ENCODE measurements at regions not wholly inside any gene's neighbourhood (a gene's known extent, or its start where the extent isn't known, plus 50 kb on each side); places are given as distances from the start of the nearest gene placed in this dataset.

DNA sequence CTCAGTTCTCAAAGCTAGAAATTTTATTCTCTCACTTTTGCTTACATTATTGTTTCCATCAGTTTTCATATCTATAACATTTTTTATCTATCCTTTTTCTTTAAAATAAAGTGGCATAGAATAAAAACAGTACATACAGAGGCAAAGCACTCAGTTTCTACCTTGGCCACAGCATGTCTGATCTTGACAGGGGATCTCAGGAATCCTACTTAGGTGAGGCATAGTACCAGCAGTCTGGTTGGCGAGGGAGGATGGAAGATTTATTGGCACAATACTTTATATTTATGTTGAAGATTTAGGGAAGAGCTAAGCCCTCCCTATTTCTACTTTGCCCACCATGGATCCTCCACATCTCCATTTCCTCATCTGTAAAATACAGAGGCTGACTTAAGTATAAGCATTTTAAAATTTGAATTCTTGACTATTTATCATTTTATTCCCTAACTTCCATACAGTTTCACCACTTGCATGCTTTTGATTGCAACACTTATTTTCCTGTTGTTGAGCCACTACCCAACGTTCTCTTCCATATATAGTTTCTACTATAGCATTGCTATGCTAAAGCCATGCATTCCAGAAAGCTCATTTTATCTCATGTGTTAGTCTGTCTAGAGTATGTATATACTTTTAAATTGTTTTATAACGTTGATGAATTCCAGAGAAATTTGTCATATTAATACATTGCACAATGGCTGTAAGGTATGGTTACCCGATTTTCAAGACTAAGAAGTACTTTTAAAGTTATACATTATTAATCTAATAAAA is 506.7 kb downstream of the KCTD12 start:
- no peak for TF ChIP-seq GATA3 (IDR thresholded peaks at IDR 0.05; ENCODE audit: low read depth, low read length)
- no peak for TF ChIP-seq GATA2 (IDR thresholded peaks at IDR 0.05; ENCODE audit: low read depth, low read length)
